Erythroblast (primary cell): ENCODE measurements at regions not wholly inside any gene's neighbourhood (a gene's known extent, or its start where the extent isn't known, plus 50 kb on each side); places are given as distances from the start of the nearest gene placed in this dataset.

Experiments used
- GATA1 ChIP-seq: IDR thresholded peaks from 2 replicates; pipeline ENCODE4 v1.6.1; 2011; ENCODE audit warnings: low read depth, mild to moderate bottlenecking, control low read depth, low read length, moderate library complexity
- POLR2A ChIP-seq: IDR thresholded peaks from 2 replicates; pipeline ENCODE4 v1.6.1; 2011; ENCODE audit warnings: mild to moderate bottlenecking, low read length

DNA sequence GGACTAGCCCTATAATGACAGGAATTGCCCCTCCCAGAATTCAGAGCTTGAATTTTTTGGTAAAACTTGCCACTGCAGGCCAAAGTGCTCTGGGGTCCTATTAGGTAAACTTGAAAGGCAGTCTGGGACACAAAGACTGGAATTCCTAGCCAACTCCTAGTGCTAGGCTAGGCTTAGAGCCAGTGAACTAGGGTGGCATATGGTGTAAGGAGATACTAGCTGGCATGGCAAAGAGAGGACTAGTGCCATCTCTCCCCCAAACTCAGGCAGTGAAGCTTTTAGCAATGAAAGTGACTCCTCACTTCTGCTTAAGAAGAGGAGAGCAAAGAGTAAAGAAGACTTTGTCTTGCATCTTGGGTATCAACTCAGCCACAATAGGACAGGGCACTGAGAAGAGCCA is 410.5 kb upstream of the CNTNAP5 start:
- TF ChIP-seq POLR2A, result no peak
- no peak for TF ChIP-seq GATA1
